Endothelial cell of umbilical vein (primary cell): ENCODE measurements at regions not wholly inside any gene's neighbourhood (a gene's known extent, or its start where the extent isn't known, plus 50 kb on each side); places are given as distances from the start of the nearest gene placed in this dataset.

Experiments
- BruUV-seq: library from RNA; stranded (reverse); fragments of 400-500 nt; replicated peaks from 2 replicates; lab custom pipeline; 2021; lab: Mats Ljungman, UMichigan
- CTCF ChIA-PET: fragments of 300-600, 350-600 bp; sonication (Branson Sonifier 250); formaldehyde crosslinking; loops from one replicate; lab custom pipeline; 2021; ENCODE audit warnings: antibody characterized with exemption, inconsistent platforms; lab: Charles Lee
- POLR2A ChIA-PET: fragments of 300-600, 350-600 bp; sonication (Branson Sonifier 250); formaldehyde crosslinking; loops from one replicate; lab custom pipeline; 2021; ENCODE audit warnings: antibody characterized with exemption, inconsistent platforms; lab: Charles Lee
- DNase-seq: peaks from one replicate; pipeline ENCODE4 v3.0.0-alpha.2; 2011; ENCODE audit warnings: low read depth, low spot score
- FAIRE-seq: peaks from 2 replicates; lab custom pipeline; 2011; peaks lifted over from hg19 to GRCh38; lab: Jason Lieb, UNC
- H2AFZ ChIP-seq: 2 replicates; pipeline ENCODE4 v1.6.0; 2012; ENCODE audit warnings: low read depth, low read length, control low read depth, inconsistent platforms
- H3K27ac ChIP-seq: 2 replicates; pipeline ENCODE4 v1.5.1; 2011; ENCODE audit warnings: low read depth, mild to moderate bottlenecking, control low read depth, low read length, moderate library complexity; ENCODE audit not compliant: insufficient read depth
- H3K27me3 ChIP-seq, 2 experiments: 2 replicates each; pipeline versions ENCODE4 v1.6.0 to v1.6.1; 2011; ENCODE audit warnings: low read length in 2 of 2, mixed read lengths in 1 of 2; ENCODE audit not compliant: control insufficient read depth in 2 of 2, insufficient read depth in 2 of 2
- H3K36me3 ChIP-seq, 2 experiments: 2 replicates in 1 of 2; 3 replicates in 1 of 2; pipeline ENCODE4 v1.5.1; 2011; ENCODE audit warnings: low read length in 2 of 2, mild to moderate bottlenecking in 1 of 2, moderate library complexity in 1 of 2; ENCODE audit not compliant: control insufficient read depth in 2 of 2, insufficient read depth in 2 of 2; ENCODE audit errors: extremely low read depth in 1 of 2
- H3K4me1 ChIP-seq: 3 replicates; pipeline ENCODE4 v1.5.1; 2011; ENCODE audit warnings: mild to moderate bottlenecking, low read length; ENCODE audit not compliant: control insufficient read depth, insufficient read depth; ENCODE audit errors: extremely low read depth
- H3K4me2 ChIP-seq: 2 replicates; pipeline ENCODE4 v1.6.1; 2011; ENCODE audit warnings: low read length, control low read depth, mixed read lengths; ENCODE audit not compliant: insufficient read depth
- H3K4me3 ChIP-seq, 3 experiments: fragments of 200-600 bp in 1 of 3; sonication (generic), shearing (Covaris generic) in 1 of 3; replicated peaks in 1 of 3; 2 replicates each; pipeline ENCODE4 v1.5.1; 2011 to 2016; ENCODE audit warnings: control low read depth in 3 of 3, low read length in 3 of 3, mild to moderate bottlenecking in 2 of 3, inconsistent platforms in 1 of 3, low read depth in 1 of 3, moderate library complexity in 1 of 3; ENCODE audit not compliant: insufficient read depth in 1 of 3
- H3K79me2 ChIP-seq: 2 replicates; pipeline ENCODE4 v1.6.0; 2012; ENCODE audit warnings: low read length, inconsistent platforms; ENCODE audit not compliant: control insufficient read depth, insufficient read depth
- H3K9ac ChIP-seq: replicated peaks from 2 replicates; pipeline ENCODE3; 2011; ENCODE audit warnings: low read length, control low read depth; ENCODE audit not compliant: insufficient read depth; ENCODE audit errors: extremely low read depth
- H3K9me1 ChIP-seq: replicated peaks from 3 replicates; pipeline ENCODE4 v1.6.0; 2011; ENCODE audit warnings: mild to moderate bottlenecking, low read length; ENCODE audit not compliant: control insufficient read depth, insufficient read depth; ENCODE audit errors: extremely low read depth
- H3K9me3 ChIP-seq: replicated peaks from 2 replicates; pipeline ENCODE4 v1.5.1; 2012; ENCODE audit warnings: low read length, inconsistent platforms; ENCODE audit not compliant: control insufficient read depth, insufficient read depth
- H4K20me1 ChIP-seq: replicated peaks from 2 replicates; pipeline ENCODE3; 2011; ENCODE audit warnings: mild to moderate bottlenecking, low read length; ENCODE audit not compliant: control insufficient read depth, insufficient read depth; ENCODE audit errors: extremely low read depth
- CTCF ChIP-seq, 2 donors: IDR thresholded peaks; 1 replicate in 1 of 2; 2 replicates in 1 of 2; pipeline ENCODE4 v1.5.1; 2011; ENCODE audit warnings: low read length in 2 of 2, mild to moderate bottlenecking in 2 of 2, moderate library complexity in 2 of 2, control low read depth in 1 of 2, inconsistent platforms in 1 of 2, low read depth in 1 of 2; ENCODE audit not compliant: insufficient read depth in 1 of 2; ENCODE audit errors: extremely low read depth in 1 of 2
- EZH2 ChIP-seq: IDR thresholded peaks from 2 replicates; pipeline ENCODE4 v1.6.1; 2012; ENCODE audit warnings: borderline replicate concordance, low read depth, mild to moderate bottlenecking, moderate library complexity, low read length, inconsistent platforms; ENCODE audit not compliant: severe bottlenecking
- FOS ChIP-seq: IDR thresholded peaks from 2 replicates; pipeline ENCODE4 v1.6.1; 2011; ENCODE audit warnings: mild to moderate bottlenecking, low read length, moderate library complexity, borderline replicate concordance; ENCODE audit not compliant: insufficient read depth
- GATA2 ChIP-seq: IDR thresholded peaks from 2 replicates; pipeline ENCODE4 v1.7.0; 2011; ENCODE audit warnings: low read depth, mild to moderate bottlenecking, moderate library complexity, mixed read lengths, low read length; ENCODE audit not compliant: insufficient read length, insufficient read depth
- JUN ChIP-seq: IDR thresholded peaks from 2 replicates; pipeline ENCODE4 v1.6.1; 2011; ENCODE audit warnings: borderline replicate concordance, low read depth; ENCODE audit not compliant: insufficient read length, insufficient read depth
- MAX ChIP-seq: IDR thresholded peaks from 2 replicates; pipeline ENCODE4 v1.6.1; 2011; ENCODE audit not compliant: insufficient read depth, insufficient read length
- MYC ChIP-seq: IDR thresholded peaks from one replicate; pipeline ENCODE4 v1.6.1; 2011; ENCODE audit warnings: mild to moderate bottlenecking, low read depth, low read length
- POLR2A ChIP-seq: IDR thresholded peaks from 2 replicates; pipeline ENCODE4 v1.6.1; 2012; ENCODE audit warnings: low read depth, mild to moderate bottlenecking, control low read depth, low read length
- POLR2AphosphoS5 ChIP-seq: IDR thresholded peaks from 2 replicates; pipeline ENCODE4 v1.6.1; 2012; ENCODE audit warnings: low read depth, mild to moderate bottlenecking, control low read depth, low read length, moderate library complexity; ENCODE audit not compliant: insufficient read depth
- dilution Hi-C: fragments of 300-500 bp; cut with MboI; formaldehyde crosslinking; loops from one replicate; pipeline ENCODE4 v1.15.0; 2019; ENCODE audit warnings: low sequenced_read_pairs; ENCODE audit not compliant: extremely low pct_ligation_motif_present
- intact Hi-C: fragments of 100-400 bp; cut with micrococcal nuclease; formaldehyde crosslinking; loops from one replicate; pipeline ENCODE4 v1.10.0; 2022

- peak; percentile 18 for DNase-seq
- ChIA-PET POLR2A (no interaction called here), CTCF (interaction anchor here (5.8 kb wide), 1 partner anchor 27 kb away, joined by 31 read pairs; no protein-coding TSS in a partner anchor)
- dilution Hi-C loops (no loop called here), intact Hi-C loops (no loop called here)
- Histone ChIP-seq H3K79me2 (no peaks in the 10 kb centered on the region), H4K20me1 (no peaks in the 10 kb centered on the region), H3K36me3 (no peaks in the 10 kb centered on the region), H3K27me3 (no peaks in the 10 kb centered on the region), H3K9me3 (no peaks in the 10 kb centered on the region), H3K9me1 (no peaks in the 10 kb centered on the region), H2AFZ (no peak overlapping the region), H3K4me3 (no peak overlapping the region), H3K4me2 (no peak overlapping the region), H3K27ac (no peak overlapping the region), H3K9ac (no peak overlapping the region), H3K4me1 (peaks cover 4% of the 10 kb centered on the region)
- no TSS peak for BruUV-seq
- no peak for FAIRE-seq
- TF ChIP-seq CTCF (IDR thresholded peaks at IDR 0.05; ENCODE audit: extremely low read depth in 1 of 2, insufficient read depth in 1 of 2, low read depth in 1 of 2, low read length in 2 of 2) (no peak), EZH2 (no peak), GATA2 (peak; percentile 96), MAX (no peak), MYC (no peak), POLR2A (no peak), POLR2AphosphoS5 (no peak), JUN (no peak), FOS (peak; percentile 63)
Measured at GRCh38 chr15:37791693-37792092, 142.7 kb upstream of the TMCO5A start.
